ENCODE measurements at regions not wholly inside any gene's neighbourhood (a gene's known extent, or its start where the extent isn't known, plus 50 kb on each side); places are given as distances from the start of the nearest gene placed in this dataset.

- no peak for TF ChIP-seq CTCF (IDR thresholded peaks at IDR 0.05)
- TF ChIP-seq EZH2 (IDR thresholded peaks at IDR 0.05; ENCODE audit: borderline replicate concordance, insufficient read depth, low read depth, low read length, poor library complexity, severe bottlenecking) = no peak
These were observed 137.9 kb downstream of the IFI44 start for GRCh38 chr1:78787544-78787943.

All from B cell (primary cell).